ENCODE measurements at regions not wholly inside any gene's neighbourhood (a gene's known extent, or its start where the extent isn't known, plus 50 kb on each side); places are given as distances from the start of the nearest gene placed in this dataset.
A peak's percentile ranks its signal among the peaks of the same experiment; 100 is the strongest.

DNA sequence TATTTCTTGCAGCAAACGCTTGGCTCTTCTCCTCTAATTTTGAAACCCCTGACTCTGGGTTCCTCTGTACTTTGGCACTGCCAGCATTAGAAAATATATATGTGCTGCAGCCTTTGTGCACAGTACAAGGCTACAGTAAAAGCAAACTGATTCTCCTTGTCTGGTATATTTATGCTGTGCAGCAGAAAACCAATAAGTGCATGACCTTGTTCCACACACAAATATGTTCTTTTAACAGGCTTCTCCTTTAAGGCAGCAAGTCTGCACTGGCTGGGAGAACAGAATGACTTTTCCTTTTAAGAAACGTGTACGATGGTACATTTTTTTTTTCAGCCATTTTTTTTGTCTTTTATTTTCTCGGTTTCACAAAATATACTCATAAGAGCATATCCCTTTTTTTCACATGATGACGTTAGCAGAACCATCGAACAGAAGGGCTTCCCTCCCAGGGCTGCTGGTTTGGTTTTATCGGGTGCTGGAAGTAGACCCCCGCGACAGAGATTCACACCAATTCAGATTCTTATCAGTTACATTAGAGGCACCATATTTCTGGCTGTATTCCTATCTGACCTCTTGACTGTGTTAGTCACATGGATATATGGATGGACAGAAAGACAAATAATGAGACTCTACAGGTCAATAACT is 129.9 kb upstream of the ARID1B start:
- DNase-seq: no peak

GRCh38 chr6:156646496-156646895 is 130.7 kb upstream of the ARID1B start:
- DNase-seq: no peak

DNA sequence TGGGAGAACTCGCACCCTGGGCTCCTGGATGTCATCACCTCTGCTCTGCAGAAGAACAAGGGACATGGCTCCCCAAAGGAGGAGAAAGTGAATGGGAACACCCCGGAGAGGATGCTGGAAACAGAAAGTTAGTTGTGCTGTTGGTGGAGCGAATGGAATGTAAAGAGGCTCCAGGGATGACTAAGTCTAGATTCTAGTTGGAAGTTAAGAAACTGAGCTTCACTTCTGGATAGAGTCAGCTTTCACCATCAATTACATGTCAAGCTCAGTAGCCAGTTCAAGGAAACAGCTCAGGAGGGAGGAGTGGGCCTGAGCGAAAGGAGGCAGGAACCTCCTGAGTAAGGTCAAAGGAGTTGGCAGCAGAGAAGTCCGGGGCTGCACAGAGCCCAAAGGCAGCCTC is 132.1 kb upstream of the ARID1B start:
- DNase-seq: no peak

DNA sequence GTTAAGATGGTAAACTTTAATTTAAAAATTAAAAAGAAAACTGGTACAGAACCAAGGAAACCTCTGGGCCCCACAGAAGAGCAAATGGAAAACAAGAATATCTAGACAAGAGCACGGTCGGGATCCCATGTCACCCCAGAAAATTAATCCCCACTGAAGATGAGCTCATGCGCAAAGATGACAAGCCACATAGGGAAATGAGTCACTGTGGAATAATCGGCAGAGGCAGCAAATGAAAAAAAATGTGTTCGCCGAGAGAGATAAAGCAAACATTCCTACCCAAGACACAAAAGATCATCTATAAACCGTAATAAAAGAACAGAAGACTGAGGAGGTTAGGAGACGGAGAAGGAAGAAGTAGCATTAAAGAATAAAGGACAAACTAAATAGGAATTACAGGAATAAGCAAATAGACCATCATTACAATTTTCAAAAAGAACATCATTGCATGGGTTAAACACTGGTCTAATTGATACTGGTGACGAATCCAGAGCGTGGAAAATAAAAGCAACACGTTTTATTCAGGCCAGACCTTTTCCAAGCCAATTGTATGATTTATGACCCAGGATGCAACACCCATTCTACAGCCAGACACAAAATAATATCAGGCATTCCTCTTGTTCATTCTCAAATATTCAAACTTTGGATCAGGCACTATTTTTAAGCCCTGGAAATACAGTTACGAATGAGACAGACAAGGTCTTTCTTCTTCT is 138.0 kb upstream of the ARID1B start:
- no peak for DNase-seq

- DNase-seq: no peak
Observed at GRCh38 chr6:156638581-156638980, 138.6 kb upstream of the ARID1B start.

DNA sequence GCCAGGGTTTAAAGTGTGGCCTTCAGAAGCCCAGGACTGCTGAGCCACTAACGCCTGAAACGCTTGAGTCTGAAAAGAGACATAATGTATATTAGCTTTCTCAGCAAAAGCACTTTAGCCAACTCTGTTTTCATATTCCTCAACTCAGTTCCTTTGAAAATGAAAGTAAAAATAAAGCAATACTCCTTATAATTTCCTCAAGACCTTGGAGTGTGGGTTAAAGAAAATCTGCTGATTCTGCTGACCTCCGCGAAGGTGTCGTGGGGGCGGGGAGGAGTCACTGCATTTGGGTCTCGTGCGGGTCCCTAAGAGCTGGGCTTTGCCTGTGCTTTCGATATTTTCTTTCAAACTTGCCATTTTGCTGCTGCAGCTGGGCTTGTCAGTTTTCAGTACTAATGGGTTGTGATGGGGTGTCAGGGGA is 142.2 kb upstream of the ARID1B start:
- DNase-seq: no peak

- no peak for DNase-seq
Observed at GRCh38 chr6:156634048-156634447, 143.1 kb upstream of the ARID1B start.

DNA sequence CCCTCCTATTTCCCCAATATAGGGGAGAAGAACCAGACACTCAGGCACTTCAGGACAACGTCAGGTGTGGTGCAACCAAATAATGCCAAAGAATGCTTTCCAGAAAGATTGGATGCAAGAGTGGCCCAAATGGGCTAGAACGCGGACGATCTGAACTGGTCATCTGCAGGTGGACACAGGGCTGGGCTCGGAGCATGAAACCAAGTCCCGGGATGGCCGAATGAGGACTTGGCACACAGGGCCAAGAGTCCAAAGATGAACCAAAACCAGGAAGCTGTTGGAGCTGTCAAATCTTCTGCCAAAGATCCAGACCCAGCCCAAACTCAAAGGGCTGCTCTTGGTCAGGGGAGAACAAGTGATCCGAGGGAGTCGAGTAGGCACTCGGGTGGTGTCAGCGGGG is 143.9 kb upstream of the ARID1B start:
- DNase-seq: no peak

GRCh38 chr6:156630613-156631302 is 146.4 kb upstream of the ARID1B start:
- DNase-seq: no peak

DNA sequence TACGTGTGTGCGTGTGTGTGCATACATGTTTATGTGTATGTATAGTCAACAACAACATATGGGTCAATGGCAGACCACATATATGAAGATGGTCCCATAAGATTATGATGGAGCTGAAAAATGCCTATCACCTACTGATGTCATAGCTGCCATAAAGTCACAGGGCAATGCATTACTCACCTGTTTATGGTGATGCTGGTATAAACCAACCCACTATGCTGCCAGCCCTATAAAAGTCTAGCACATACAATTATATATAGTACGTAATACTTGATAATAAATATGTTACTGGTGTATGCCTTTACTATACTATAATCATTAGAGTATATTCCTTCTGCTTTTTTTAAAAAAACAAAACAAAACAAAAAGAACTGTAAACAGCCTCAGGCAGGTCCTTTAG is 148.4 kb upstream of the ARID1B start:
- DNase-seq: no peak

GRCh38 chr6:156627524-156627923 is 149.7 kb upstream of the ARID1B start:
- no peak for DNase-seq

DNA sequence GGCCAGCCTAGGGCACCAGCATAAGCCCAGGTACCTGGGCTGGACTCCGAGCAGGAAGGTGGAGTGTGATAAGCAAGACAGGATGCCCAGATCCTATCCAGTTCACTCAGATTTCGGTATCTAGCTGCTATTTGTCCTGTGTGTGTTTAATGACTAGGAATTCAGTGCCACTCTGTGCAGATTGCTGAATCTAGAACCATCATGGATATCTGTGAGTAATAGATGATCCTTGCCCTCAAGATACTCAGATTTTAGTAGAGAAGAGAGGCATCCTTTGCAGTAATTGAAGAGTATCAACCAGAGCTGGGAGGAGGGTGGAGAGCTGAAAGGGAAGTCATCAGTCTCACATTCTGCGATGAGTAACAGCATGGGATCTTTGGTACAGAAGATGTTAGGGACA is 155.0 kb upstream of the ARID1B start:
- DNase-seq: no peak

GRCh38 chr6:156620331-156620730 is 156.8 kb upstream of the ARID1B start:
- DNase-seq: no peak

GRCh38 chr6:156618600-156619205 is 158.5 kb upstream of the ARID1B start:
- DNase-seq: peak; percentile 77

DNA sequence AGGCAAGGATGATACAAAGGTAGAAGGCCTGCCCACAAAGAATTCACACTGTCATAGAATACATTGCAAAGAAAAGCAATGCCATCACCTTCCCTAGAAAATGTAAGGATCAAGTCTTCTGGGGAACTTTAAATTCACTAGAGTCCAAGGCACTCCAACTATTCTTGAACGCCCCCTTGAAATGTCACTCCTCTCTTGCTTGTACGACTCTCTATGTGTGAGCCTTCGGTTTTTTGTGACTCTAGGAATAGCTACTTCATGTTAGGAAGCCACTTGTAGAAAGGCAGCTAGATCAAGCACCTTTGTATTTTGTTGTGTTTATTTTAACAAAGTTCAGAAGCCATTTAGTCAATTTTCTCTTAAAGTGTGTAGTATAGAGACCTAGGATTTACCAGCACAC is 159.2 kb upstream of the ARID1B start:
- DNase-seq: no peak

GRCh38 chr6:156617376-156617775 is 159.8 kb upstream of the ARID1B start:
- no peak for DNase-seq

- no peak for DNase-seq
Observed at GRCh38 chr6:156616495-156616894, 160.7 kb upstream of the ARID1B start.

DNA sequence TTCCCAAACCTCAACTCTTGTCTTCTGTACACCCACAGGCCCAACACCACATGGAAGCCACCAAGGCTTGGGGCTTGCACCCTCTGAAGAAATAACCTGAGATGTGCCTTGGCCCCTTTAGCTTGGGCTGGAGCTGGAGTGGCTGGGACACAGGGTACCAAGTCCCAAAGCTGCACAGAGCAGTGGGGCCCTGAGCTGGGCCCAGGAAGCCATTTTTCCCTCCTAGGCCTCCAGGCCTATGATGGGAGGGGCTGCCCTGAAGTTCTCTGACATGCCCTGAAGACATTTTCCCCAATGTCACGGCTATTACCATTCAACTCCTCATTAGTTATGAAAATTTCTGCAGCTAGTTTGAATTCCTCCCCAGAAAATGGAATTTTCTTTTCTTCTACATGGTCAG is 163.2 kb upstream of the ARID1B start:
- DNase-seq: no peak

GRCh38 chr6:156612361-156612760 is 164.8 kb upstream of the ARID1B start:
- no peak for DNase-seq

GRCh38 chr6:156602066-156602385 is 175.2 kb upstream of the ARID1B start:
- DNase-seq: no peak

- DNase-seq: no peak
Observed at GRCh38 chr6:156601152-156602065, 175.8 kb upstream of the ARID1B start.

GRCh38 chr6:156600678-156601077 is 176.5 kb upstream of the ARID1B start:
- no peak for DNase-seq
